ENCODE measurements at regions not wholly inside any gene's neighbourhood (a gene's known extent, or its start where the extent isn't known, plus 50 kb on each side); places are given as distances from the start of the nearest gene placed in this dataset.

- Histone ChIP-seq H3K27me3 (ENCODE audit: insufficient read depth, low read length) (no peaks in the 10 kb centered on the region), H3K9ac (ENCODE audit: low read length) (no peak overlapping the region), H3K4me3 (ENCODE audit: insufficient read depth, low read depth, low read length) (no peak overlapping the region), H3K27ac (ENCODE audit: low read depth, low read length) (no peak overlapping the region), H3K4me1 (ENCODE audit: insufficient read depth, low read length) (no peaks in the 10 kb centered on the region), H3K4me2 (ENCODE audit: low read length) (no peak overlapping the region), H4K20me1 (ENCODE audit: insufficient read depth, low read length) (no peaks in the 10 kb centered on the region), H3K9me3 (ENCODE audit: insufficient read depth, low read depth, low read length) (no peaks in the 10 kb centered on the region), H3K36me3 (ENCODE audit: insufficient read depth, low read length) (no peaks in the 10 kb centered on the region), H3K79me2 (ENCODE audit: insufficient read depth, low read length) (no peaks in the 10 kb centered on the region), H2AFZ (ENCODE audit: low read depth, low read length) (no peak overlapping the region)
- Mint-ChIP-seq H3K36me3 (ENCODE audit: low read depth, unreplicated experiment) (no peaks in the 10 kb centered on the region), H3K4me3 (ENCODE audit: unreplicated experiment) (no peak overlapping the region), H3K9me3 (ENCODE audit: unreplicated experiment) (peaks cover 3% of the 10 kb centered on the region), H3K27ac (ENCODE audit: unreplicated experiment) (no peak overlapping the region), H3K4me1 (ENCODE audit: low read depth, unreplicated experiment) (no peaks in the 10 kb centered on the region), H3K27me3 (ENCODE audit: low read depth, unreplicated experiment) (no peaks in the 10 kb centered on the region)
- no peak for FAIRE-seq
- no peak for DNase-seq (ENCODE audit: low read depth)
- TF ChIP-seq EZH2 (IDR thresholded peaks at IDR 0.05; ENCODE audit: insufficient read depth, low read length), result no peak
Observed at GRCh38 chr1:221510793-221511503, 230.9 kb downstream of the DUSP10 start.

GRCh38 chr1:221511797-221512196 lies 230.1 kb downstream of the DUSP10 start:
- TF ChIP-seq EZH2 (IDR thresholded peaks at IDR 0.05; ENCODE audit: insufficient read depth, low read length) (no peak), CTCF (IDR thresholded peaks at IDR 0.05; ENCODE audit: insufficient read depth, low read depth, low read length) (no peak)
- no peaks in the 10 kb centered on the region for H3K79me2 ChIP-seq (ENCODE audit: insufficient read depth, low read length)
- H3K4me1 ChIP-seq (ENCODE audit: insufficient read depth, low read length), result no peaks in the 10 kb centered on the region
- H3K9me3 ChIP-seq (ENCODE audit: insufficient read depth, low read depth, low read length), result no peaks in the 10 kb centered on the region
- H2AFZ ChIP-seq (ENCODE audit: low read depth, low read length), result no peak overlapping the region
- H3K27me3 ChIP-seq (ENCODE audit: insufficient read depth, low read length), result no peaks in the 10 kb centered on the region
- no peaks in the 10 kb centered on the region for H4K20me1 ChIP-seq (ENCODE audit: insufficient read depth, low read length)
- no peaks in the 10 kb centered on the region for H3K27me3 Mint-ChIP-seq (ENCODE audit: low read depth, unreplicated experiment)
- FAIRE-seq (no peak), DNase-seq (ENCODE audit: low read depth) (no peak)
- H3K27ac Mint-ChIP-seq (ENCODE audit: unreplicated experiment), result no peak overlapping the region
- H3K4me3 ChIP-seq (ENCODE audit: insufficient read depth, low read depth, low read length), result no peak overlapping the region
- no peaks in the 10 kb centered on the region for H3K4me1 Mint-ChIP-seq (ENCODE audit: low read depth, unreplicated experiment)
- H3K27ac ChIP-seq (ENCODE audit: low read depth, low read length), result no peak overlapping the region
- no peaks in the 10 kb centered on the region for H3K36me3 Mint-ChIP-seq (ENCODE audit: low read depth, unreplicated experiment)
- H3K9me3 Mint-ChIP-seq (ENCODE audit: unreplicated experiment), result no peaks in the 10 kb centered on the region
- H3K9ac ChIP-seq (ENCODE audit: low read length), result no peak overlapping the region
- H3K36me3 ChIP-seq (ENCODE audit: insufficient read depth, low read length), result no peaks in the 10 kb centered on the region
- no peak overlapping the region for H3K4me3 Mint-ChIP-seq (ENCODE audit: unreplicated experiment)
- no peak overlapping the region for H3K4me2 ChIP-seq (ENCODE audit: low read length)

GRCh38 chr1:221514806-221515205 lies 227.1 kb downstream of the DUSP10 start:
- no peak overlapping the region for H3K27ac ChIP-seq (ENCODE audit: low read depth, low read length)
- no peaks in the 10 kb centered on the region for H4K20me1 ChIP-seq (ENCODE audit: insufficient read depth, low read length)
- H2AFZ ChIP-seq (ENCODE audit: low read depth, low read length), result no peak overlapping the region
- DNase-seq (ENCODE audit: low read depth) (no peak), FAIRE-seq (no peak)
- H3K27ac Mint-ChIP-seq (ENCODE audit: unreplicated experiment), result no peak overlapping the region
- H3K4me1 ChIP-seq (ENCODE audit: insufficient read depth, low read length), result no peaks in the 10 kb centered on the region
- H3K27me3 Mint-ChIP-seq (ENCODE audit: low read depth, unreplicated experiment), result peaks cover 2% of the 10 kb centered on the region
- no peaks in the 10 kb centered on the region for H3K79me2 ChIP-seq (ENCODE audit: insufficient read depth, low read length)
- H3K4me3 Mint-ChIP-seq (ENCODE audit: unreplicated experiment), result no peak overlapping the region
- H3K9me3 Mint-ChIP-seq (ENCODE audit: unreplicated experiment), result no peaks in the 10 kb centered on the region
- H3K4me2 ChIP-seq (ENCODE audit: low read length), result no peak overlapping the region
- H3K36me3 Mint-ChIP-seq (ENCODE audit: low read depth, unreplicated experiment), result no peaks in the 10 kb centered on the region
- no peak overlapping the region for H3K9ac ChIP-seq (ENCODE audit: low read length)
- H3K27me3 ChIP-seq (ENCODE audit: insufficient read depth, low read length), result no peaks in the 10 kb centered on the region
- no peak overlapping the region for H3K4me3 ChIP-seq (ENCODE audit: insufficient read depth, low read depth, low read length)
- H3K9me3 ChIP-seq (ENCODE audit: insufficient read depth, low read depth, low read length), result no peaks in the 10 kb centered on the region
- H3K36me3 ChIP-seq (ENCODE audit: insufficient read depth, low read length), result no peaks in the 10 kb centered on the region
- no peak for TF ChIP-seq EZH2 (IDR thresholded peaks at IDR 0.05; ENCODE audit: insufficient read depth, low read length)
- no peak for TF ChIP-seq CTCF (IDR thresholded peaks at IDR 0.05; ENCODE audit: insufficient read depth, low read depth, low read length)
- H3K4me1 Mint-ChIP-seq (ENCODE audit: low read depth, unreplicated experiment), result no peaks in the 10 kb centered on the region

Measured in astrocyte (in vitro differentiated cells and primary cell).